Naive B cell (primary cell): ENCODE measurements at regions not wholly inside any gene's neighbourhood (a gene's known extent, or its start where the extent isn't known, plus 50 kb on each side); places are given as distances from the start of the nearest gene placed in this dataset.

ENCODE experiments used
- ATAC-seq, 2 donors: fragments of 150-1000 bp; cut with Tn5 transposase; 2 replicates each; pipeline ENCODE4 v1.10.0; 2021; ENCODE audit warnings: low read depth in 2 of 2, mild to moderate bottlenecking in 2 of 2, moderate library complexity in 2 of 2
- DNase-seq: peaks from one replicate; pipeline ENCODE4 v3.0.0; 2022
- H3K27ac Mint-ChIP-seq, 6 donors: one replicate each; pipeline ENCODE4 v1.8.0; 2020 to 2022; ENCODE audit warnings: mild to moderate bottlenecking in 6 of 6, mixed read lengths in 6 of 6, moderate library complexity in 5 of 6, inconsistent platforms in 2 of 6
- H3K27me3 Mint-ChIP-seq, 3 donors: one replicate each; pipeline ENCODE4 v1.8.0; 2021 to 2022; ENCODE audit warnings: mixed read lengths in 3 of 3, mild to moderate bottlenecking in 1 of 3
- H3K36me3 Mint-ChIP-seq, 2 donors: one replicate each; pipeline ENCODE4 v1.8.0; 2020 to 2022; ENCODE audit warnings: mixed read lengths in 2 of 2, inconsistent platforms in 1 of 2, mild to moderate bottlenecking in 1 of 2
- H3K4me1 Mint-ChIP-seq, 3 donors: one replicate each; pipeline ENCODE4 v1.8.0; 2020 to 2022; ENCODE audit warnings: mixed read lengths in 3 of 3, inconsistent platforms in 1 of 3, mild to moderate bottlenecking in 1 of 3, moderate library complexity in 1 of 3
- H3K4me3 Mint-ChIP-seq, 8 donors: one replicate each; pipeline ENCODE4 v1.8.0; 2020 to 2022; ENCODE audit warnings: mild to moderate bottlenecking in 8 of 8, mixed read lengths in 8 of 8, moderate library complexity in 8 of 8, inconsistent platforms in 2 of 8
- H3K9me3 Mint-ChIP-seq, 7 donors: one replicate each; pipeline ENCODE4 v1.8.0; 2020 to 2022; ENCODE audit warnings: mixed read lengths in 7 of 7, mild to moderate bottlenecking in 5 of 7, inconsistent platforms in 2 of 7, moderate library complexity in 1 of 7

DNA sequence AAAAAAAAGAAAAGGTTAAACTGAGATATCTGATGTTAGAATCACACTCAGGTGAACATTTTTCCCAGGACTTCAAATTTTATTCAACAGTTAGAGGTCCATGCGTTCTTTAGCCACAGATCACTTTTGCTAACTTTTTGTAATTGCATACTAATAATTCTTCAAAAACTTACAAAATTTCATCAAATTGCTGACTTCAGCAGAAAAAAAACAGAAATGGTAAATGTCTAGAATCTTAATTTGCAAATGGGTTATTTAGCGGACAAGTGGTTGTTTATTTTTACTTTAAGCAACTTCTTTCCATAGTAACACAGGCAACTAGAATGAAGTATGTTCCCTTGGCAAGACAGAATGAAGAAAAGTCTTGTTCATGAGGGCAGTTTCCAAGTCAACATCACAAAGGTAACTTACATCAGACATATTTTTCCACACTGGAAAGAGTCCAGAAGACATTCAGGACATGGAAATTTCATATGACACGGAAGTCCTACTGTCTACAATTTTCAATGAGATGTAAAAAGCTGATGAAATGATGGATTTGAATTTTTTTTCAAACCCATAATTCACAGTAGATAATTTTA is 62.5 kb upstream of the SOX5 start:
- no peak for DNase-seq
- H3K27me3 Mint-ChIP-seq, result no peaks in the 10 kb centered on the region
- H3K9me3 Mint-ChIP-seq, result no peaks in the 10 kb centered on the region
- H3K27ac Mint-ChIP-seq, result no peak overlapping the region
- ATAC-seq, result no peak
- no peak overlapping the region for H3K4me3 Mint-ChIP-seq
- no peaks in the 10 kb centered on the region for H3K36me3 Mint-ChIP-seq
- no peaks in the 10 kb centered on the region for H3K4me1 Mint-ChIP-seq

DNA sequence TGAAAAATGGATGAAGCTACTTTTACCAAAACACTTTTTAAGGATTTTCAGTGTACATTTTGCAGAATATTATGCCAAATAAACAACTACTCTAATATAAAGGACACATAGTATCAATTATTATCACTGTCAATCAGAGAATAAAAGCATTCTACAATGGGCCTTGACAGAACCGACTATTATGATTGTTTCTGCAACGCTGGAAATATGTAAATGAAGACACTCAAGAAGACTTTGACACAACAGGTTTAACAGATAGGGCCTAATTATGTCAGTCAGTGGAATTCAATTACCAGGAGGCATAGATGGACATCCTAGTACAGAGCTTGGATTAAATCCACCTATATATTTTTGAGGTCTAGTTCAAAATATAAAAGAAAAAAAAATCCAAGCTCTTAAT is 58.7 kb upstream of the SOX5 start:
- no peaks in the 10 kb centered on the region for H3K9me3 Mint-ChIP-seq
- DNase-seq (no peak), ATAC-seq (no peak)
- no peak overlapping the region for H3K27ac Mint-ChIP-seq
- no peak overlapping the region for H3K4me3 Mint-ChIP-seq
- no peaks in the 10 kb centered on the region for H3K36me3 Mint-ChIP-seq
- no peaks in the 10 kb centered on the region for H3K27me3 Mint-ChIP-seq
- no peaks in the 10 kb centered on the region for H3K4me1 Mint-ChIP-seq
